ENCODE measurements at regions not wholly inside any gene's neighbourhood (a gene's known extent, or its start where the extent isn't known, plus 50 kb on each side); places are given as distances from the start of the nearest gene placed in this dataset.

- no peak for TF ChIP-seq Cebpa-rat (IDR thresholded peaks at IDR 0.05)
- Histone ChIP-seq H3K4me1 (no peaks in the 10 kb centered on the region), H3K27me3 (no peaks in the 10 kb centered on the region), H4K20me1 (no peaks in the 10 kb centered on the region), H3K27ac (no peak overlapping the region), H3K36me3 (no peaks in the 10 kb centered on the region), H3K4me2 (no peak overlapping the region), H3K9ac (no peak overlapping the region), H3K9me3 (no peaks in the 10 kb centered on the region; the same call in 1 of the 2 replicates), H3K4me3 (no peak overlapping the region)
These were observed 603.1 kb downstream of the POM121L12 start for GRCh38 chr7:53638517-53638916.

- Histone ChIP-seq H3K9ac (no peak overlapping the region), H3K36me3 (no peaks in the 10 kb centered on the region), H3K4me3 (no peak overlapping the region), H3K9me3 (no peaks in the 10 kb centered on the region; the same call in 1 of the 2 replicates), H3K27me3 (no peaks in the 10 kb centered on the region), H4K20me1 (no peaks in the 10 kb centered on the region), H3K27ac (no peak overlapping the region), H3K4me1 (no peaks in the 10 kb centered on the region), H3K4me2 (no peak overlapping the region)
- TF ChIP-seq Cebpa-rat (IDR thresholded peaks at IDR 0.05), result no peak
These were observed 605.7 kb downstream of the POM121L12 start for GRCh38 chr7:53641091-53641490.

- Histone ChIP-seq H3K27me3 (no peaks in the 10 kb centered on the region), H3K36me3 (no peaks in the 10 kb centered on the region), H3K4me2 (no peak overlapping the region), H3K9me3 (no peaks in the 10 kb centered on the region), H3K4me1 (no peaks in the 10 kb centered on the region), H3K27ac (no peak overlapping the region), H4K20me1 (no peaks in the 10 kb centered on the region), H3K9ac (no peak overlapping the region), H3K4me3 (no peak overlapping the region)
- TF ChIP-seq Cebpa-rat (IDR thresholded peaks at IDR 0.05), result no peak
These were observed 606.9 kb downstream of the POM121L12 start for GRCh38 chr7:53642361-53642760.

- Histone ChIP-seq H3K27me3 (no peaks in the 10 kb centered on the region), H3K9me3 (no peaks in the 10 kb centered on the region), H3K4me2 (no peak overlapping the region), H3K4me1 (no peaks in the 10 kb centered on the region), H3K27ac (no peak overlapping the region), H4K20me1 (no peaks in the 10 kb centered on the region), H3K9ac (no peak overlapping the region), H3K36me3 (no peaks in the 10 kb centered on the region), H3K4me3 (no peak overlapping the region)
- TF ChIP-seq Cebpa-rat (IDR thresholded peaks at IDR 0.05), result no peak
These were observed 607.4 kb downstream of the POM121L12 start for GRCh38 chr7:53642866-53643265.

GRCh38 chr7:53656881-53657280 is 621.4 kb downstream of the POM121L12 start:
- Histone ChIP-seq H3K27ac (no peak overlapping the region), H3K4me1 (peaks cover 5% of the 10 kb centered on the region)
- TF ChIP-seq Cebpa-rat (IDR thresholded peaks at IDR 0.05), result no peak

GRCh38 chr7:53657586-53657985 is 622.2 kb downstream of the POM121L12 start:
- no peak for TF ChIP-seq Cebpa-rat (IDR thresholded peaks at IDR 0.05)

More at GRCh38 chr7:53656881-53657280, 621.4 kb downstream of the POM121L12 start:
- no peak overlapping the region for H3K4me2 ChIP-seq
- H3K9me3 ChIP-seq, result no peaks in the 10 kb centered on the region
- H4K20me1 ChIP-seq, result no peaks in the 10 kb centered on the region
- H3K27me3 ChIP-seq, result no peaks in the 10 kb centered on the region
- H3K4me3 ChIP-seq, result no peak overlapping the region
- H3K36me3 ChIP-seq, result no peaks in the 10 kb centered on the region
- H3K9ac ChIP-seq, result no peak overlapping the region

GRCh38 chr7:53658951-53659350 is 623.5 kb downstream of the POM121L12 start:
- no peaks in the 10 kb centered on the region for H4K20me1 ChIP-seq
- no peaks in the 10 kb centered on the region for H3K9me3 ChIP-seq

More at GRCh38 chr7:53657586-53657985, 622.2 kb downstream of the POM121L12 start:
- Histone ChIP-seq H3K9me3 (no peaks in the 10 kb centered on the region), H4K20me1 (no peaks in the 10 kb centered on the region), H3K4me3 (no peak overlapping the region), H3K36me3 (no peaks in the 10 kb centered on the region), H3K27me3 (no peaks in the 10 kb centered on the region), H3K4me2 (no peak overlapping the region), H3K4me1 (peaks cover 5% of the 10 kb centered on the region), H3K9ac (no peak overlapping the region), H3K27ac (no peak overlapping the region)

GRCh38 chr7:53661645-53662217 is 626.3 kb downstream of the POM121L12 start:
- Histone ChIP-seq H3K27me3 (no peaks in the 10 kb centered on the region), H3K9ac (no peak overlapping the region), H3K9me3 (no peaks in the 10 kb centered on the region), H3K27ac (no peak overlapping the region), H3K4me1 (peaks cover 5% of the 10 kb centered on the region), H4K20me1 (no peaks in the 10 kb centered on the region), H3K36me3 (no peaks in the 10 kb centered on the region), H3K4me2 (peak overlapping the region; percentile 15; the same call in 1 of the 2 replicates), H3K4me3 (no peak overlapping the region)
- TF ChIP-seq Cebpa-rat (IDR thresholded peaks at IDR 0.05), result no peak

More at GRCh38 chr7:53658951-53659350, 623.5 kb downstream of the POM121L12 start:
- no peaks in the 10 kb centered on the region for H3K36me3 ChIP-seq
- no peak overlapping the region for H3K4me3 ChIP-seq
- H3K4me2 ChIP-seq, result no peak overlapping the region
- no peak for TF ChIP-seq Cebpa-rat (IDR thresholded peaks at IDR 0.05)
- H3K9ac ChIP-seq, result no peak overlapping the region
- H3K27me3 ChIP-seq, result no peaks in the 10 kb centered on the region
- H3K27ac ChIP-seq, result no peak overlapping the region
- peaks cover 5% of the 10 kb centered on the region for H3K4me1 ChIP-seq

- no peaks in the 10 kb centered on the region for H3K9me3 ChIP-seq
- no peaks in the 10 kb centered on the region for H3K36me3 ChIP-seq
- TF ChIP-seq Cebpa-rat (IDR thresholded peaks at IDR 0.05), result no peak
- H3K9ac ChIP-seq, result no peak overlapping the region
- H3K4me3 ChIP-seq, result no peak overlapping the region
- no peaks in the 10 kb centered on the region for H3K27me3 ChIP-seq
- no peak overlapping the region for H3K4me2 ChIP-seq
- no peaks in the 10 kb centered on the region for H4K20me1 ChIP-seq
- no peak overlapping the region for H3K27ac ChIP-seq
- H3K4me1 ChIP-seq, result 0 out of 2 replicates have a peak, but pooled peaks cover 6% of the 10 kb centered on the region
These were observed 637.2 kb downstream of the POM121L12 start for GRCh38 chr7:53672681-53673080.

GRCh38 chr7:53675835-53676234 is 640.4 kb downstream of the POM121L12 start:
- no peaks in the 10 kb centered on the region for H4K20me1 ChIP-seq
- H3K4me1 ChIP-seq, result peaks cover 13% of the 10 kb centered on the region; the same call in 1 of the 2 replicates
- H3K27me3 ChIP-seq, result no peaks in the 10 kb centered on the region
- H3K4me3 ChIP-seq, result no peak overlapping the region
- no peak for TF ChIP-seq Cebpa-rat (IDR thresholded peaks at IDR 0.05)
- H3K9me3 ChIP-seq, result no peaks in the 10 kb centered on the region
- H3K4me2 ChIP-seq, result no peak overlapping the region
- H3K36me3 ChIP-seq, result no peaks in the 10 kb centered on the region
- H3K9ac ChIP-seq, result no peak overlapping the region
- no peak overlapping the region for H3K27ac ChIP-seq
